ENCODE measurements at regions not wholly inside any gene's neighbourhood (a gene's known extent, or its start where the extent isn't known, plus 50 kb on each side); places are given as distances from the start of the nearest gene placed in this dataset.

DNA sequence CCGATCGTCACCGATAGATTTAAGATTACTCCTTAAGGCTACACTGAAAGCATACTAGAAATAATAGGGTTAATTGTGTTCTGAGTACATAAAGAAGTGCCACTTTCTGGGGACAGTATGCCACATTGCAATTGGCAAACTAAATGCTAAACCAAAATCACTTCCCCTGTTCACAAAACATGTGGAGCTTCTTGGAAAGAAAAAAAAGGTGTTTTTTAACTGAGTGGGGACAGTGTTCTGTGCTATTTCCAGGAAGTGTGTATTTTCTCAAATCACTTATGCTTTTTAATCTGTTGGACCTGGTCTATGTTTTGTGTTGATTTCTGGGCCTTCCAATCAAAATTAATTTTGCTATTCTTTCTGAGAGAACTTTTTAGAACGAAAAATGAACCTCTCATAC lies 149.3 kb upstream of the MPDZ start:
- TF ChIP-seq POLR2AphosphoS5 (IDR thresholded peaks at IDR 0.05; ENCODE audit: insufficient read depth in 1 of 2, low read depth in 1 of 2) (no peak), POLR2A (IDR thresholded peaks at IDR 0.05) (no peak)
- TF ChIP-seq, protein P1, sequence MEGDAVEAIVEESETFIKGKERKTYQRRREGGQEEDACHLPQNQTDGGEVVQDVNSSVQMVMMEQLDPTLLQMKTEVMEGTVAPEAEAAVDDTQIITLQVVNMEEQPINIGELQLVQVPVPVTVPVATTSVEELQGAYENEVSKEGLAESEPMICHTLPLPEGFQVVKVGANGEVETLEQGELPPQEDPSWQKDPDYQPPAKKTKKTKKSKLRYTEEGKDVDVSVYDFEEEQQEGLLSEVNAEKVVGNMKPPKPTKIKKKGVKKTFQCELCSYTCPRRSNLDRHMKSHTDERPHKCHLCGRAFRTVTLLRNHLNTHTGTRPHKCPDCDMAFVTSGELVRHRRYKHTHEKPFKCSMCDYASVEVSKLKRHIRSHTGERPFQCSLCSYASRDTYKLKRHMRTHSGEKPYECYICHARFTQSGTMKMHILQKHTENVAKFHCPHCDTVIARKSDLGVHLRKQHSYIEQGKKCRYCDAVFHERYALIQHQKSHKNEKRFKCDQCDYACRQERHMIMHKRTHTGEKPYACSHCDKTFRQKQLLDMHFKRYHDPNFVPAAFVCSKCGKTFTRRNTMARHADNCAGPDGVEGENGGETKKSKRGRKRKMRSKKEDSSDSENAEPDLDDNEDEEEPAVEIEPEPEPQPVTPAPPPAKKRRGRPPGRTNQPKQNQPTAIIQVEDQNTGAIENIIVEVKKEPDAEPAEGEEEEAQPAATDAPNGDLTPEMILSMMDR (IDR thresholded peaks at IDR 0.05) = no peak

Data from vagina (tissue), 2 donors.